ELF-1 (cell line): ENCODE measurements at regions not wholly inside any gene's neighbourhood (a gene's known extent, or its start where the extent isn't known, plus 50 kb on each side); places are given as distances from the start of the nearest gene placed in this dataset.

Experiments used
- DNase-seq: peaks from one replicate; pipeline ENCODE4 v3.0.0-alpha.2; 2016; ENCODE audit warnings: low read depth, low spot score

- no peak for DNase-seq
Measured at GRCh38 chr4:81557306-81557705, 85.6 kb upstream of the RASGEF1B start.

GRCh38 chr4:81555489-81555888, 83.8 kb upstream of the RASGEF1B start:
- DNase-seq, result no peak

DNA sequence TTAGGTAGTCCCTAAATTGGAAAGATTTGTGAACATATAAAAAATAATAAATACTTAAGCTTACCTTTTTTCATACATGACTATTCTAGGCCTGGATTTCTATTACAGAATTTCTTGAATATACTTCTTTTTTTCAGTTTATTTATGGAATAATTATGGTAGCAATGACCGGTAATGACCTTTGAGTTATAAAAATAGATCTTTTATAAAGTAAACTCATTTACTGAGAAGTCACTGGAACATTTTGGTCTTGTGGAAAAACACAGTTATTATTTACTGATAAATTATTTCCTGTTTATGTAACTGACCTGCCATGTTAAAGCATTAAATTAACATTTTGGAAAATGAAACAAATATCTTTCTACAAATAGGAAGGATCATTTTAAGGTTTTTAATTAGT, 80.4 kb upstream of the RASGEF1B start:
- no peak for DNase-seq

DNA sequence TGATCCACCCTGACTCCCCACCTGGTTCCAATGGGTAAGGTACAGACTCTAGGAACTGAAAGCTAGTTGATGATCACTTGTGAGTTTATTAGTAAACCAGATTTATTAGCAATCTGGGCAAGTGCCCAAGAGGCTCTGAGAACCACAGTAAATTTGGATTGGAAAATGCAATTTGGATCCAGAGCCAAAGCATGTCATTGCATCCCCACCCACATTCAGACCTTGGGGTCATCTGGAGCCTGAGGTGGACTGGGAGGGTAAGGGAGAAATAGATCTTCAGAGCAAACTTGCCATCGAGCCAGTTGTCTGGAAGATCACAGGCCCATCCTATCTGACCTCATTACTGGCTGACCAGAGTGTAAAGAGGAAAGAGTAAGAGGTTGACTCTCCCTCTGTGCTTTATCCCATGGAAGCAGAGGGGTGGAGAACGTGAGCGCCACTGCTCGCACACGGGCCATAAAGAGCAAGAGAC, 78.7 kb upstream of the RASGEF1B start:
- DNase-seq, result no peak

- no peak for DNase-seq
Measured at GRCh38 chr4:81549984-81550383, 78.3 kb upstream of the RASGEF1B start.

DNA sequence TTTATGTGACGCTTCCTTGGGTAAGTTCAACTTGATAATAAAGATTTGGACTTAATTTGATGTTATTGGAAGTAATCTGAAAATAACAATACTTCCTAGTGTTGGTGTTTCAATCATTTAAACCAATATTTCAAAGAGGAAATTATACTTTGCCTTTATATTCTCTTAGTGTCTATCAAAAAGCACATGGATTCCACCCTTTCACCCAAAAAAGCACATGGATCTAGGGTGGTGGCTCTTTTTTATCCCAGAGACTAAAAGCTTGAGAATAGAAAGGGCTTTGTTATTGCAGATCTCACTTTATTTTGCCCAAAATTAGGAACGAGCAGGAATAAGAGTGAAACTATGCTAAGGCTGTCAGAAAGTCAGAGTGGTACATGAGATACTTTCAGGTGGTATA, 75.1 kb upstream of the RASGEF1B start:
- no peak for DNase-seq

DNA sequence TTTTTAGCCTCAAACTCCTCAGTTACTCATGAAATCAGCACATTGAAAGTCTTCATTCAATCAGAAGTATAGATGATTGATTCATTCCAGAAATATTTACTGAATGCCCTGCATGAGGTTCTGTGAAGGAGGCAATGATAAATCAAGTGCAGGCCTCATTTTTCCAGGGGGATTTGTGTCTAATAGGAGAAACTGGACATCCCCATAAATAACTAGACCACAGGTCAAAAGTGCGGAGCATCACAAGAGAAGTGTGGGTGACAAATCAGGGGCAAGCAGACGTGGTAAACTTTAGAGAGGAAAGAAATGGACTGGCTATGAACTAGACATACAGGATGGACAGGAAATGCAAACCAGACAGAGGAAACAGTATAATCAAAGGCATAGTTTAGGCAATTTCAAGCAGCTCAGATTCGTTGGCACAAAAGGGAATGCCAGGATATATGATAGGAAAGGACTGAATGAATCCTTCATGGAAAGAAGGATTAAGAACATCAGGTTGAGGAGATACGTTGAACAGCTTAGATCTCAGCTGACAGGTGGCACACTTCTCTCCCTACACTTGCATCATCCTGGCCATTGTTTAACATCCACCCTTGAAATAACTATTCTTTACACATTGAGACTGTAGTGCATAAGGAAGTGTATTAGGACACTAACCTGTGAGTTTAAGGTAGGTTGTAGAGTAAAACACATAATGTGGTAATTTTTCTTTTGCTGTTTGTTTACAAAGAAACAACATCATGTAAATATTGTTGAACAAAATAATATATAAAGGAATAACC, 69.6 kb upstream of the RASGEF1B start:
- no peak for DNase-seq

GRCh38 chr4:81538716-81539427, 67.2 kb upstream of the RASGEF1B start:
- no peak for DNase-seq

DNA sequence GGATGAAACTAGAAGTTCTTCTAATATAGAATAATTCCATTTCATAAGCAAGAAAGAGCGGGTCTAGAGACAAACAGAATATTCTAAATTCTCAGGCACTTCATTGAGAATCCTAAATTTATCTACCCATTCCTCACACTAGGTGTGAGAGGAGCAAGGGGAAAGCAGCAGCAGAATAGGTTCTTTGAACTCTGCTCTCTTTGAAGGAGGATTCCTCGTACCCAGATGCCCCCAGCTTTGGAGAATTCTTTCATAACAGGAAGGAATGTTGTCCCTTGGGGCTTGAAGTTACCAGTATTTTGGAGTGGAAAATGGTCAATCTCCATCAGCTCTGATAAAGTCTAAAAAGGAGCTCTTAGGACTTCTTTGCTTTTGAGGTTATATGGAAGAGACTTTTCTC, 59.7 kb upstream of the RASGEF1B start:
- peak; percentile 44 for DNase-seq

- no peak for DNase-seq
Measured at GRCh38 chr4:81528979-81529378, 57.3 kb upstream of the RASGEF1B start.

DNA sequence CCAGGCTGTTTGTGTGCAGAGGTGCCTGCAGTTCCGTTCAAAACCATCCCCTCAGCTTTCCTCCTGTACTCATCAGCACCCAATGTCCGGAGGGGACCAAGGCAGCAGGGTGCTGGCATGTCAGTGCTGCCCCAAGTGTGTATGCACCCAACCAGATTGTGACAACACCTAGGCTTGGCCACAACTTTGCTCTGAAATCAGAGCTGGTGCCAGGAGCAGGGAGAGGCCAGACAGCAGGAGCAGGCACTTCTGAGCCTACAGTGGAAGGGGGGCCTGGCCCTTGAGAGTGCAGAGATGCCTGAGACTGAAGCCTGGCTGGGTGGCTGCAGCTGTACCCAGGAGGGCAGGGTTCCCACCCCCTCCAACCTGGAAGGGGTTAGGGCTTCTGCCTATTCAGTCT, 56.5 kb upstream of the RASGEF1B start:
- DNase-seq, result no peak

GRCh38 chr4:81527709-81528108, 56.0 kb upstream of the RASGEF1B start:
- DNase-seq, result no peak

- DNase-seq, result no peak
Measured at GRCh38 chr4:81527115-81527514, 55.4 kb upstream of the RASGEF1B start.

DNA sequence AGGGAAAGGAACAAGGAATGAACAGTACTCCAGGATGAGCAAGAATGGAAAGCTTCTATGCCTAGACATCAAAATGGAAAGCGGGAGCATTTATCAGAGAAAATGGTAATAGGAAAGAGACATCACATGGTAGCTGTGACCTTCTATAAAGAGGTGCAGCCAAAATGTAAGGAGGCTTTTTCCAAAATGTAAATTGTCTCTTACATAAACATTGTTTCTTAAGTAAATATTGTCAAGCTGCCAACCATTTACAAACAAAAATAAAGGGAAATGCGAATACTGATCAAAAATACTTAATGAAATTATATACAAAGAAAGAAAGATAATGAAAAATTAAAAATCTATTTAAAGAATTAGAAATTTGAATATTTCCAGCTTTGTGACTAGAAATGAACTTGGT, 55.0 kb upstream of the RASGEF1B start:
- no peak for DNase-seq

GRCh38 chr4:81523672-81524327, 52.1 kb upstream of the RASGEF1B start:
- peak; percentile 30 for DNase-seq

DNA sequence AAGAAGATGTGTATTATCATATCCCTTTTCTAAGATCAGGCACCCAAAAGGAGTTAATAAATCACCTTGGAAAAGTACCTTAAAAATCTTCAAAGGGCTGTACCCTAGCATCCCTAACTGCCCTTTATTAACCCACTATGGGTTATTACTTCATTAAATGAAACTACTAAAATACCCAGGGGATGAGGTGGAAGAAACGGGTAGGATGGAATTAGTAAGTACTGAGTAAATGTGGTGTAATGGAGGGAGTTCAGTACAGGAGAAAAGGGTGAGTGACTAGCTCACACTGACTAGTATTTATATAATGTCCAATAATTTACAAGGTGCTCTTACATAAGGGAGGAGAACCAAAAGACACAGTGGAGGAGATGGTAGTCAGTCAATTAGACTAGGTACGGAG, 51.0 kb upstream of the RASGEF1B start:
- no peak for DNase-seq

DNA sequence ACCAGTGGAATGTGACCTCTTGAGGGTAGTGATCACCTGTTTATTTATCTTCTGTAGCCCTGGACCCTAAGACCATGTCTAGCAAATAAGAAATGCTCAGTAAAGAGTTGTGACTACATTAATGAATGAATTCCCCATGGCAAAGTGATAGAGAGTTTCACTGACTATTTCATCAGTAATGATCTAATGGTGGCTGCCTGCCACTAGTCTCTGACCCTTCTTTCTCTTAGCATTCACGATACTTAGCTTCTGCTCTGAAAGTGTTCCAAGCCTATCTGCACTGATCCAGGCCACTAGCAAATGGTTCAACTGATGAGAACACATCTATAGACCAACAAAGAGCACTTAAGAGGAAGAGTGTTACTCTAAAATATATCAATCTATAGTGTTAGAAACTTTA, 50.0 kb upstream of the RASGEF1B start:
- no peak for DNase-seq
